ENCODE measurements at regions not wholly inside any gene's neighbourhood (a gene's known extent, or its start where the extent isn't known, plus 50 kb on each side); places are given as distances from the start of the nearest gene placed in this dataset.

- no peak for DNase-seq
These were observed 80.1 kb upstream of the ALDH1B1 start for GRCh38 chr9:38312406-38312805.

- no peak for DNase-seq
These were observed 80.9 kb upstream of the ALDH1B1 start for GRCh38 chr9:38311382-38312270.

GRCh38 chr9:38309324-38310195 lies 82.9 kb upstream of the ALDH1B1 start:
- DNase-seq = peak; percentile 79

GRCh38 chr9:38308136-38308535 lies 84.4 kb upstream of the ALDH1B1 start:
- no peak for DNase-seq

- no peak for DNase-seq
These were observed 85.6 kb upstream of the ALDH1B1 start for GRCh38 chr9:38306899-38307298.

- no peak for DNase-seq
These were observed 86.9 kb upstream of the ALDH1B1 start for GRCh38 chr9:38305582-38305981.

GRCh38 chr9:38301376-38302106 lies 91.0 kb upstream of the ALDH1B1 start:
- DNase-seq = no peak

- peak; percentile 5 for DNase-seq
These were observed 92.6 kb upstream of the ALDH1B1 start for GRCh38 chr9:38299856-38300255.

- no peak for DNase-seq
These were observed 93.6 kb upstream of the ALDH1B1 start for GRCh38 chr9:38298904-38299303.

GRCh38 chr9:38298503-38298902 lies 94.0 kb upstream of the ALDH1B1 start:
- DNase-seq = no peak

GRCh38 chr9:38296807-38297206 lies 95.7 kb upstream of the ALDH1B1 start:
- DNase-seq = no peak

GRCh38 chr9:38295764-38296163 lies 96.7 kb upstream of the ALDH1B1 start:
- DNase-seq = no peak

GRCh38 chr9:38294220-38294960 lies 98.1 kb upstream of the ALDH1B1 start:
- peak; percentile 20 for DNase-seq

- DNase-seq = no peak
These were observed 99.5 kb upstream of the ALDH1B1 start for GRCh38 chr9:38293022-38293421.

GRCh38 chr9:38292480-38292879 lies 100.0 kb upstream of the ALDH1B1 start:
- DNase-seq = no peak

GRCh38 chr9:38289866-38290245 lies 102.6 kb upstream of the ALDH1B1 start:
- no peak for DNase-seq

- no peak for DNase-seq
These were observed 103.2 kb upstream of the ALDH1B1 start for GRCh38 chr9:38289236-38289865.

GRCh38 chr9:38288502-38288901 lies 104.0 kb upstream of the ALDH1B1 start:
- no peak for DNase-seq

- DNase-seq = no peak
These were observed 105.0 kb upstream of the ALDH1B1 start for GRCh38 chr9:38287420-38287985.

GRCh38 chr9:38286766-38287165 lies 105.7 kb upstream of the ALDH1B1 start:
- DNase-seq = no peak

GRCh38 chr9:38286357-38286756 lies 106.1 kb upstream of the ALDH1B1 start:
- no peak for DNase-seq
